NAMALWA (cell line): ENCODE measurements at regions not wholly inside any gene's neighbourhood (a gene's known extent, or its start where the extent isn't known, plus 50 kb on each side); places are given as distances from the start of the nearest gene placed in this dataset.
"Not testable (repeated sequence)": the region's sequence is repeated elsewhere in the genome, so short reads cannot be mapped to it uniquely, and the experiment has no call there.

Experiments used
- DNase-seq: peaks from one replicate; pipeline ENCODE4 v3.0.0-alpha.2; 2015; ENCODE audit warnings: low spot score

GRCh38 chrX:44785652-44786051 is 58.2 kb upstream of the DUSP21 start:
- no peak for DNase-seq

GRCh38 chrX:44784241-44784640 is 59.6 kb upstream of the DUSP21 start:
- no peak for DNase-seq

- DNase-seq, result peak; percentile 1
Observed at GRCh38 chrX:44778254-44778653, 65.6 kb upstream of the DUSP21 start.

GRCh38 chrX:44775726-44776125 is 68.1 kb upstream of the DUSP21 start:
- no peak for DNase-seq

- DNase-seq, result not testable (repeated sequence)
Observed at GRCh38 chrX:44774066-44774465, 69.8 kb upstream of the DUSP21 start.

- DNase-seq, result no peak
Observed at GRCh38 chrX:44770121-44770520, 73.7 kb upstream of the DUSP21 start.

GRCh38 chrX:44767308-44767707 is 76.5 kb upstream of the DUSP21 start:
- no peak for DNase-seq

- DNase-seq, result no peak
Observed at GRCh38 chrX:44765556-44765955, 78.3 kb upstream of the DUSP21 start.

- DNase-seq, result no peak
Observed at GRCh38 chrX:44747969-44748368, 95.9 kb upstream of the DUSP21 start.

- DNase-seq, result no peak
Observed at GRCh38 chrX:44747317-44747716, 96.5 kb upstream of the DUSP21 start.

- DNase-seq, result no peak
Observed at GRCh38 chrX:44744799-44745198, 99.0 kb upstream of the DUSP21 start.

GRCh38 chrX:44742480-44743155 is 101.2 kb upstream of the DUSP21 start:
- no peak for DNase-seq

- not testable (repeated sequence) for DNase-seq
Observed at GRCh38 chrX:44741859-44742258, 102.0 kb upstream of the DUSP21 start.

GRCh38 chrX:44741458-44741857 is 102.4 kb upstream of the DUSP21 start:
- not testable (repeated sequence) for DNase-seq

- DNase-seq, result no peak
Observed at GRCh38 chrX:44735498-44735897, 108.3 kb upstream of the DUSP21 start.

GRCh38 chrX:44733931-44734330 is 109.9 kb upstream of the DUSP21 start:
- DNase-seq, result no peak

GRCh38 chrX:44731160-44731559 is 112.7 kb upstream of the DUSP21 start:
- DNase-seq, result no peak

- DNase-seq, result no peak
Observed at GRCh38 chrX:44723426-44723825, 120.4 kb upstream of the DUSP21 start.

- no peak for DNase-seq
Observed at GRCh38 chrX:44708470-44708869, 135.4 kb upstream of the DUSP21 start.

- DNase-seq, result peak; percentile 31
Observed at GRCh38 chrX:44705817-44706551, 137.8 kb upstream of the DUSP21 start.

GRCh38 chrX:44698357-44698756 is 145.5 kb upstream of the DUSP21 start:
- no peak for DNase-seq

GRCh38 chrX:44693255-44693654 is 150.6 kb upstream of the DUSP21 start:
- DNase-seq, result no peak

GRCh38 chrX:44690129-44690528 is 147.5 kb upstream of the FUNDC1 start:
- DNase-seq, result no peak
